Gastrocnemius medialis (tissue), 4 donors: ENCODE measurements at regions not wholly inside any gene's neighbourhood (a gene's known extent, or its start where the extent isn't known, plus 50 kb on each side); places are given as distances from the start of the nearest gene placed in this dataset.

Experiments used
- CTCF ChIP-seq, 5 experiments: fragments of 450-650 bp in 3 of 5; fragments of 200-600 bp in 2 of 5; sonication (generic) in 2 of 5; IDR thresholded peaks in 4 of 5; conservative IDR thresholded peaks in 1 of 5; 1 replicate in 4 of 5; 2 replicates in 1 of 5; pipeline ENCODE4 v1.5.1; 2016 to 2019; ENCODE audit warnings: antibody characterized with exemption in 5 of 5, mild to moderate bottlenecking in 3 of 5, moderate library complexity in 3 of 5
- POLR2A ChIP-seq, 2 donors: fragments of 450-650 bp; IDR thresholded peaks; one replicate each; pipeline ENCODE4 v1.6.1; 2017; ENCODE audit warnings: antibody characterized with exemption in 2 of 2, mild to moderate bottlenecking in 2 of 2, moderate library complexity in 2 of 2

GRCh38 chr4:187387739-187388138 lies 607.8 kb upstream of the ZFP42 start:
- TF ChIP-seq CTCF (IDR thresholded peaks at IDR 0.05 in 4 of 5, conservative IDR thresholded peaks at IDR 0.05 in 1 of 5) (no peak), POLR2A (IDR thresholded peaks at IDR 0.05) (no peak)
